HK-2 (cell line): ENCODE measurements at regions not wholly inside any gene's neighbourhood (a gene's known extent, or its start where the extent isn't known, plus 50 kb on each side); places are given as distances from the start of the nearest gene placed in this dataset.
"Not testable (repeated sequence)": the region's sequence is repeated elsewhere in the genome, so short reads cannot be mapped to it uniquely, and the experiment has no call there.

Source experiments
- DNase-seq: peaks from one replicate; pipeline ENCODE4 v3.0.0-alpha.2; 2018; ENCODE audit not compliant: unreplicated experiment

GRCh38 chr14:53295372-53295771 is 142.2 kb upstream of the DDHD1 start:
- no peak for DNase-seq

GRCh38 chr14:53286301-53286700 is 133.2 kb upstream of the DDHD1 start:
- no peak for DNase-seq

GRCh38 chr14:53285821-53286220 is 132.7 kb upstream of the DDHD1 start:
- DNase-seq, result no peak

- DNase-seq, result no peak
Measured at GRCh38 chr14:53285064-53285463, 131.9 kb upstream of the DDHD1 start.

- DNase-seq, result no peak
Measured at GRCh38 chr14:53278602-53279506, 125.7 kb upstream of the DDHD1 start.

- no peak for DNase-seq
Measured at GRCh38 chr14:53273671-53274072, 120.5 kb upstream of the DDHD1 start.

- no peak for DNase-seq
Measured at GRCh38 chr14:53265025-53265424, 111.9 kb upstream of the DDHD1 start.

- no peak for DNase-seq
Measured at GRCh38 chr14:53260928-53261327, 107.8 kb upstream of the DDHD1 start.

GRCh38 chr14:53260286-53260685 is 107.2 kb upstream of the DDHD1 start:
- DNase-seq, result no peak

- no peak for DNase-seq
Measured at GRCh38 chr14:53252141-53252540, 99.0 kb upstream of the DDHD1 start.

GRCh38 chr14:53249059-53249458 is 95.9 kb upstream of the DDHD1 start:
- no peak for DNase-seq

- no peak for DNase-seq
Measured at GRCh38 chr14:53247596-53248370, 94.7 kb upstream of the DDHD1 start.

GRCh38 chr14:53242898-53243297 is 89.8 kb upstream of the DDHD1 start:
- not testable (repeated sequence) for DNase-seq

- no peak for DNase-seq
Measured at GRCh38 chr14:53237488-53237887, 84.4 kb upstream of the DDHD1 start.

GRCh38 chr14:53236708-53237107 is 83.6 kb upstream of the DDHD1 start:
- no peak for DNase-seq

- no peak for DNase-seq
Measured at GRCh38 chr14:53231171-53231570, 78.0 kb upstream of the DDHD1 start.

GRCh38 chr14:53228966-53229365 is 75.8 kb upstream of the DDHD1 start:
- DNase-seq, result no peak

- no peak for DNase-seq
Measured at GRCh38 chr14:53227154-53227718, 74.1 kb upstream of the DDHD1 start.

- DNase-seq, result no peak
Measured at GRCh38 chr14:53226553-53226952, 73.4 kb upstream of the DDHD1 start.

- DNase-seq, result no peak
Measured at GRCh38 chr14:53220914-53221313, 67.8 kb upstream of the DDHD1 start.

GRCh38 chr14:53218161-53218560 is 65.0 kb upstream of the DDHD1 start:
- DNase-seq, result no peak

GRCh38 chr14:53217316-53217994 is 64.3 kb upstream of the DDHD1 start:
- DNase-seq, result peak; percentile 85
